ENCODE measurements at regions not wholly inside any gene's neighbourhood (a gene's known extent, or its start where the extent isn't known, plus 50 kb on each side); places are given as distances from the start of the nearest gene placed in this dataset.
"Not testable (repeated sequence)": the region's sequence is repeated elsewhere in the genome, so short reads cannot be mapped to it uniquely, and the experiment has no call there.

DNA sequence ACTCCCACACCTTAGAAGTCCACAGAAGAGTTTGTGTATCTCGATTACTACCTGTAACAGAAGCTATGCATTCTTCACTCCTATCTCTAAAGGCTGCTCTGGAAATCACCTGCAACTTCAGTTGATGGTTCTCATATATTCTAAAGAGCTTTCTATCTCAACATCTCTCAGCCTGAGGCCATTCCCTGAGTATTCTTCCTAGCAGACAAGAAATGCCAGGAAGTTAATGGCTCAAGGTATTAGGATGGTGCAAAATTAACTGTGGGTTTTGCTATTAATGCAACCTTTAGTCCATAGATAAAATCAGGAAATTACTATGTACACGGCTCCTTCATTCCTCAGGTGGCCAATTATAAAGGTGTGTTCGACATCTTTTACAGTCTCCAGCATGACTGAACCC lies 290.1 kb downstream of the ZNF716 start:
- H3K36me3 Mint-ChIP-seq (ENCODE audit: low read depth); DNase-seq; ATAC-seq; H3K27me3 Mint-ChIP-seq (ENCODE audit: low read depth); H3K27ac Mint-ChIP-seq; H3K4me1 Mint-ChIP-seq (ENCODE audit: low read depth); H3K4me3 Mint-ChIP-seq; CTCF ChIA-PET; POLR2A ChIA-PET: not testable (repeated sequence)
- peaks cover 12% of the 10 kb centered on the region for H3K9me3 Mint-ChIP-seq (ENCODE audit: insufficient read depth)

DNA sequence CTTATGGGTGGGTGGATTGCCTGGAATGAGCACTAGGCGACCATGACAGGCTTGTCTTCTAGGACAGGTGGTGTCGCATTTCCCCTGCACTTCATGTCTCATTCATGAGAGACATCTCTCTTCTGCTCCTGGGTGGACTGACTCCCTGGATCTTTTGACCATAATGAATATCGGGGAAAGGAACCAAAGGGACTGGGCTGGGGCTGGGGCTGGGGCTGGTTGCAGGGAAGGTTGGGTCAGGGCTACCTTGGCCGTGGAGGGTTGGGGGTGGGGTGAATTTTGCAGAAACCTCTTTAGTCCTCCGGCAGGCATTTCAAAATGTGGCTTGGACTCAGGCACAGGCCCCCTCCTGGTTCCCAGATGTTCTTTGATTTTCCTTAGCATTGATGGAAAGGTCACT lies 319.2 kb downstream of the ZNF716 start:
- no peaks in the 10 kb centered on the region for H3K36me3 Mint-ChIP-seq (ENCODE audit: low read depth)
- ChIA-PET CTCF (no interaction called here), POLR2A (no interaction called here)
- no peaks in the 10 kb centered on the region for H3K4me1 Mint-ChIP-seq (ENCODE audit: low read depth)
- no peak overlapping the region for H3K27ac Mint-ChIP-seq
- no peak for DNase-seq
- H3K4me3 Mint-ChIP-seq = no peak overlapping the region
- peaks cover 27% of the 10 kb centered on the region for H3K9me3 Mint-ChIP-seq (ENCODE audit: insufficient read depth)
- ATAC-seq = no peak
- H3K27me3 Mint-ChIP-seq (ENCODE audit: low read depth) = no peaks in the 10 kb centered on the region

DNA sequence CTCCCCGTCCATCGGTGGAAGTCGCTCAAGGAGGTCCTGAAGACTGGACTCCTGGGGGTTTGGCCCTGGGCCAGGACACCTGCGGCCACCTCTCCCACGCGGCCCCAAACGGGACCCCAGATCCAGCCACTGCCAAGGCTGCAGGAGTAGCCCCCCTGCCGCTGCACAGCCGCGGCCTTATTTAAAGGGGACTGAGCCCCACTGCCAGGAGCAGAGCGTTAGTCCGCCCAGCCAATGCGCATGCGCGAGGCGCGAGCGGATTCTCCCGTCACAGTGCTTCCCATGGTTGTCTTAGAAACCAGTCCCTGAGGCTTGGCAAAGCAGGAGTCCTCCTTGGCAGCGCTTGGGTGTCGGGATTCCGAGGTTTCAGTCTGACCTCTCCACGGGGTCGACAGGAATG lies 320.0 kb downstream of the ZNF716 start:
- H3K4me3 Mint-ChIP-seq = no peak overlapping the region
- ATAC-seq (no peak), DNase-seq (no peak)
- H3K9me3 Mint-ChIP-seq (ENCODE audit: insufficient read depth) = peaks cover 27% of the 10 kb centered on the region
- no peaks in the 10 kb centered on the region for H3K4me1 Mint-ChIP-seq (ENCODE audit: low read depth)
- POLR2A ChIA-PET = no interaction called here
- H3K36me3 Mint-ChIP-seq (ENCODE audit: low read depth) = peaks cover under 1% of the 10 kb centered on the region
- CTCF ChIA-PET = no interaction called here
- no peaks in the 10 kb centered on the region for H3K27me3 Mint-ChIP-seq (ENCODE audit: low read depth)
- H3K27ac Mint-ChIP-seq = no peak overlapping the region

DNA sequence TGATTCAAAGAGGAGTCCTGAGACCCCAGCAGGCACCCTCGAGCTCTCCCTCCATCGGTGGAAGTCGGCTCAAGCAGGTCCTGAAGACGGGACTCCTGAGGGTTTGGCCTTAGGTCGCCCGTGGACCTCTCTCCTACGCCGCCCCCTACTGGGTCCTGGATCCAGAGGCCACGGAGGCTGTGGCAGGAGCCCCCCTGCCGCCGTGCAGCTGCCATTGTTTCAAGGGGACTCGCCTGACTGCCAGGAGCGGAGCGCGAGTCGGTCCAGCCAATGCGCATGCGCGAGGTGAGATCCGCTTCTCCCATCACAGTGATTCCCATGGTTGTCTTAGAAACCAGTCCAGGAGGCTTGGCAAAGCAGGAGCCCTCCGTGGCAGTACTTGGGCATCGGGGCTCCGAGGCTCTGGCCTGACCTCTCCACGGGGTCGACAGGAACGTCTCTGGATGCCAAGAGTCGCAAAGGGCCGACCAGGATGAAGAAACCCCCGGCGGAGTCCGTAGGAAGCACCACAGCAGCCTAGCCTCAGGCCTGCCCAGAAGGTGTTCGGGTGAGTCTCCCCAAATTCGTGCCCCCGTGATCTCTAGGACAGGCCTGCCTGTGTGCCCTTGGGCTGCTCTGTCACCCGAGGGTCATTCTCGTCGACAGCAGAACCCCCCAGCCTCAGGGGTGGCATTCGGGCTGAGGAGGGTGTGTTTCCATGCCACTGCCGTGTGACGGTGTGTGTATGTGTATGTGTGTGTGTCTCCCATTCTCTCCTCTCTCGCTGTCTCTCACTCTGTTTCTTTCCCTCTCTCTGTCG lies 322.3 kb downstream of the ZNF716 start:
- DNase-seq = no peak
- no peak overlapping the region for H3K27ac Mint-ChIP-seq
- H3K9me3 Mint-ChIP-seq (ENCODE audit: insufficient read depth) = peaks cover 35% of the 10 kb centered on the region
- H3K36me3 Mint-ChIP-seq (ENCODE audit: low read depth) = peaks cover 5% of the 10 kb centered on the region
- no peak overlapping the region for H3K4me3 Mint-ChIP-seq
- CTCF ChIA-PET = no interaction called here
- no peaks in the 10 kb centered on the region for H3K4me1 Mint-ChIP-seq (ENCODE audit: low read depth)
- POLR2A ChIA-PET = no interaction called here
- ATAC-seq = no peak
- no peaks in the 10 kb centered on the region for H3K27me3 Mint-ChIP-seq (ENCODE audit: low read depth)

DNA sequence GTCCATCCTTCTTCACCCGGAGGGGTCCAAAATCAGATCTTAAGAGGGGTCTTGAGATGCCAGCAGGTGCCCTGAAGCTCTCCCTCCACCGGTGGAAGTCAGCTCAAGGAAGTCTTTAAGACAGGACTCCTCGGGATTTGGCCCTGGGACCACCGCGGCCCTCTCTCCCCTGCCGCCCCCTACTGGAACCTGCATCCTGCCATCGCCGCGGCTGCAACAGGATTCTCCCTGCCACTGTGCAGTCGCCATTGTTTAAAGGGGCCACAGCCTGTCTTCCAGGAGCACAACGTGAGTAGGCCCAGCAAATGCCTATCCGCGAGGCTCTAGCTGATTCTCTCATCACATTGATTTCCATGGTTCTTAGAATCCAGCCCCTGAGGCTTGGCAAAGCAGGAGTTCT lies 324.3 kb downstream of the ZNF716 start:
- no peak for ATAC-seq

DNA sequence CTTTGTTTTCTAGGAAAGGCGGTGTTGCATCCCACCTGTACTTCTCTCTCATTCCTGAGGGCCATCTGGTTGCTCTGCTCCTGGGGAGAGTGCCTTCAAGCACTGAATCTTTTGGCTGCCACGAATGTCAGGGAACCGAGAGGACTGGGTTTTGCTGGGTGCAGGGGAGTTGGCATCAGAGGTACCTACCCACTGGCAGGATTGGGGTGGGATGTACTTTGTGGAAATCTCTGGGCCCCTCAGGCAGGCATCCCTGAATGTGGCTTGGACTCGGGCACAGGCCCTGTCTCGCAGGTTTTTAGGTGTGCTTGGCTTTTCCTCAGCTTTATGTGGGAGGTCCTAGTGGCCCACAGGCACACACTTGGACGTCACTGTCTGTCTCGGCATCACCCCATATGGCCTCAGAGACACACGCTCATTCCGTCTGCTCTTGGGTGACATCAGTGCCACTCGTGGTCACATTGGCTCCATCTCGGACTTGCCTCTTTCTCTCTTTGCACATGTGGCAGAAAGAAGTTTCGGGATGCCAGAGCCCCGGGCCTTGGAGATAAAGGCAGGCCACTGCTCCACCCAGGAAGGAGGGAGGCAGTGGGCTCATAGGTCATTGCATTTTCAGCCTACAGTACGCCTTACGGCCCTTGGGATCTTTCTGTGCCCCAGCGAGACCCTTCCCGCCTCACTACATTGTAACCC lies 325.6 kb downstream of the ZNF716 start:
- H3K27ac Mint-ChIP-seq = no peak overlapping the region
- ChIA-PET POLR2A (no interaction called here), CTCF (no interaction called here)
- no peak for DNase-seq
- no peak for ATAC-seq
- peaks cover 30% of the 10 kb centered on the region for H3K9me3 Mint-ChIP-seq (ENCODE audit: insufficient read depth)
- H3K4me1 Mint-ChIP-seq (ENCODE audit: low read depth) = no peaks in the 10 kb centered on the region
- peaks cover 6% of the 10 kb centered on the region for H3K36me3 Mint-ChIP-seq (ENCODE audit: low read depth)
- H3K4me3 Mint-ChIP-seq = no peak overlapping the region
- no peaks in the 10 kb centered on the region for H3K27me3 Mint-ChIP-seq (ENCODE audit: low read depth)

More for the DNA sequence above, 324.3 kb downstream of the ZNF716 start:
- DNase-seq = no peak
- H3K4me3 Mint-ChIP-seq = no peak overlapping the region
- no peak overlapping the region for H3K27ac Mint-ChIP-seq
- CTCF ChIA-PET = no interaction called here
- POLR2A ChIA-PET = no interaction called here
- H3K27me3 Mint-ChIP-seq (ENCODE audit: low read depth) = no peaks in the 10 kb centered on the region
- H3K9me3 Mint-ChIP-seq (ENCODE audit: insufficient read depth) = peaks cover 31% of the 10 kb centered on the region
- H3K4me1 Mint-ChIP-seq (ENCODE audit: low read depth) = no peaks in the 10 kb centered on the region
- peaks cover 6% of the 10 kb centered on the region for H3K36me3 Mint-ChIP-seq (ENCODE audit: low read depth)

DNA sequence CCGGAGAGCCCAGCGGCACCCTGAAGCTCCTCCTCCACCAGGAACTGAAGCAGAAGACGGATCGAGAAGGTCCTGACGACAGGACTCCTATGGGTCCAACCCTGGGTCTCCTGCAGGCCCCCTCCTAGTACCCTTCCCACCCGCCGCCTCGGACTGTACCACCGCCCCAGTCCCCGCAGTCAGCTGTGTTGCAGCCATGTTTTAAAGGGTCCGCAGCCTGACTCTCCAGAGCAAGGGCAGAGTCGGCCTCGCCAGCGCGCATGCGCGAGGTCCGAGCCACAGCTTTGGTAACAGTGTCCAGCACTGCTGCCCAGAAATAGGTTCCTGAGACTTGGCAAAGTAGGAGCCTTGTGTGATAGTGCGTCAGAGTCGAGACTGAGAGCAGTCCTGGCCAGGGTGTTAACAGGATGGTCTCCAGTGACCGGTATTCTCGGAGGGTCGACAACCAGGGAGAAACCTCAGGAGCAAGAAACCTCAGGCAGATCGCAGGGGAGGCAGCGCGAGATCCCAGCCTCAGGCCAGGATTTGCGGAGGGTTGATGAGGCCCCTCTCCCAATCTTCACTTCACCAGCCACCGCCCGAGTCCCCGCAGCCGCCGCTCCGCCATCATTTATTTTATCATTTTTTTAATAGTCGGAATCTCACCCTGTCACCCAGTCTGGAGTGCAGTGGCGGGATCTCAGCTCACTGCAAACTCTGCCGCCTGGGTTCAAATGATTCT lies 326.3 kb downstream of the ZNF716 start:
- H3K4me3 Mint-ChIP-seq; POLR2A ChIA-PET; H3K27ac Mint-ChIP-seq; DNase-seq; ATAC-seq; CTCF ChIA-PET; H3K27me3 Mint-ChIP-seq (ENCODE audit: low read depth); H3K4me1 Mint-ChIP-seq (ENCODE audit: low read depth); H3K36me3 Mint-ChIP-seq (ENCODE audit: low read depth): not testable (repeated sequence)
- peaks cover 24% of the 10 kb centered on the region for H3K9me3 Mint-ChIP-seq (ENCODE audit: insufficient read depth)

DNA sequence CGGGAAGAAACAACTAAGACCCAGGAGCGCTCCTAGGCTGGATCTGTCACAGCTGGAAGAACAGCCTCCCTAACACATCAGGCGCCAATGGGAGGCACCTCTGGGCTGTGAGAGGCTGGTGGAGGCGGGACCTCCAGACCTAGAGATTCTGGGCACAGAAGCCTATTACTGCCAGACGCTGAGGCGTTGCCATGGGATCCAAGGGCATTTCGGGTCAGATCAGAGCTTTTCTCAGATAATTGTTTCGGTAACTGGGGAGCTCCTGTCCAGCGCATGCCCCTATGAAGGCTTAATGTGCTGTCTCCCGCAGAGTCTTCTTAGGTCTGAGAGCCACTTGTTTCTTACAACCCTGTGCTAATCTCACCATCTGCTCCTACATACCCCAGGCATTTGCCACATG lies 339.2 kb downstream of the ZNF716 start:
- ATAC-seq (no peak), DNase-seq (no peak)
- Mint-ChIP-seq H3K4me1 (ENCODE audit: low read depth) (no peaks in the 10 kb centered on the region), H3K27ac (no peak overlapping the region), H3K36me3 (ENCODE audit: low read depth) (no peaks in the 10 kb centered on the region), H3K27me3 (ENCODE audit: low read depth) (no peaks in the 10 kb centered on the region), H3K4me3 (no peak overlapping the region), H3K9me3 (ENCODE audit: insufficient read depth) (peaks cover 16% of the 10 kb centered on the region)
- ChIA-PET CTCF (no interaction called here), POLR2A (no interaction called here)

DNA sequence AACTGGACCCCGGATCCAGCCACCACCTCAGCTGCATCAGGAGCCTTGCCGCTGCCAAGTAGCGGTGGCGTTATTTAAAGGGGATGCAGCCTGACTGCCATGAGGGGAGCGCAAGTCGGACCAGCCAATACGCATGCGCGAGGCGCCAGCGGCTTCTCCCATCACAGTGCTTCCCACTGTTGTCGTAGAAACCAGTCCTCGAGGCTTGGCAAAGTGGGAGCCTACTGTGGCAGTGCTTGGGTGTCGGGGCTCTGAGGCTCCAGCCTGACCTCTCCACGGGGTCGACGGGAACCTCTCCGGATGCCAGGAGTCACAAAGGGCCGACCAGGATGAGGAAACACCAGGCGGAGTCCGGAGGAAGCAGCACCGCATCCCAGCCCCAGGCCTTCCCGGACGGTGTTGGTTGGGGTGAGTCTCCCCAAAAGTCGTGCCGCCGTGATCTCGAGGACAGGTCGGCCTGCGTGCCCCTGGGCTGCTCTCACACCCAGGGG lies 369.6 kb downstream of the ZNF716 start:
- H3K27me3 Mint-ChIP-seq (ENCODE audit: low read depth) = no peaks in the 10 kb centered on the region
- no peaks in the 10 kb centered on the region for H3K4me1 Mint-ChIP-seq (ENCODE audit: low read depth)
- ChIA-PET CTCF (no interaction called here), POLR2A (no interaction called here)
- no peak overlapping the region for H3K27ac Mint-ChIP-seq
- ATAC-seq = no peak
- no peak overlapping the region for H3K4me3 Mint-ChIP-seq
- peaks cover 2% of the 10 kb centered on the region for H3K36me3 Mint-ChIP-seq (ENCODE audit: low read depth)
- H3K9me3 Mint-ChIP-seq (ENCODE audit: insufficient read depth) = peaks cover 16% of the 10 kb centered on the region
- no peak for DNase-seq

DNA sequence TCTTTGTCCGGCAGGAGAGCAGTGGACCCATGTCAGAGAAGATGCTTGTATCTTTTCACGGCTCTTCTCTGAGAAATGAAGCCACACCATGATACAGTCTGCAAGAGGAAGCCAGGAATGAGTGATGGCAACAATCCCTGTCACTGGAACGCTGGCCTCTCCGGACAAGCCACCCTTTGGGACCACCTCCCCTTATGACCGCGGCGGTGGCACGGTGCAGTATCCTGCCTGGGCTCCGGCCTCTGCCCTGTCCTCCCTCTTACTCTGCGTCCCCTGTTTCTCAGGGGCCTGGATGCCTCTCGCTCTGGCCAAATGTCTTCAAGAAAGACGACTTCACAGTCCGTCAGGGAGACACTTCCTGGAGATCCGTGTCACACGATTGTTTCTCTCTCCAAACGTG lies 370.5 kb downstream of the ZNF716 start:
- Mint-ChIP-seq H3K4me1 (ENCODE audit: low read depth) (no peaks in the 10 kb centered on the region), H3K4me3 (no peak overlapping the region), H3K36me3 (ENCODE audit: low read depth) (peaks cover 2% of the 10 kb centered on the region), H3K9me3 (ENCODE audit: insufficient read depth) (peaks cover 16% of the 10 kb centered on the region), H3K27me3 (ENCODE audit: low read depth) (no peaks in the 10 kb centered on the region), H3K27ac (no peak overlapping the region)
- ChIA-PET POLR2A (no interaction called here), CTCF (no interaction called here)
- ATAC-seq = no peak
- no peak for DNase-seq

DNA sequence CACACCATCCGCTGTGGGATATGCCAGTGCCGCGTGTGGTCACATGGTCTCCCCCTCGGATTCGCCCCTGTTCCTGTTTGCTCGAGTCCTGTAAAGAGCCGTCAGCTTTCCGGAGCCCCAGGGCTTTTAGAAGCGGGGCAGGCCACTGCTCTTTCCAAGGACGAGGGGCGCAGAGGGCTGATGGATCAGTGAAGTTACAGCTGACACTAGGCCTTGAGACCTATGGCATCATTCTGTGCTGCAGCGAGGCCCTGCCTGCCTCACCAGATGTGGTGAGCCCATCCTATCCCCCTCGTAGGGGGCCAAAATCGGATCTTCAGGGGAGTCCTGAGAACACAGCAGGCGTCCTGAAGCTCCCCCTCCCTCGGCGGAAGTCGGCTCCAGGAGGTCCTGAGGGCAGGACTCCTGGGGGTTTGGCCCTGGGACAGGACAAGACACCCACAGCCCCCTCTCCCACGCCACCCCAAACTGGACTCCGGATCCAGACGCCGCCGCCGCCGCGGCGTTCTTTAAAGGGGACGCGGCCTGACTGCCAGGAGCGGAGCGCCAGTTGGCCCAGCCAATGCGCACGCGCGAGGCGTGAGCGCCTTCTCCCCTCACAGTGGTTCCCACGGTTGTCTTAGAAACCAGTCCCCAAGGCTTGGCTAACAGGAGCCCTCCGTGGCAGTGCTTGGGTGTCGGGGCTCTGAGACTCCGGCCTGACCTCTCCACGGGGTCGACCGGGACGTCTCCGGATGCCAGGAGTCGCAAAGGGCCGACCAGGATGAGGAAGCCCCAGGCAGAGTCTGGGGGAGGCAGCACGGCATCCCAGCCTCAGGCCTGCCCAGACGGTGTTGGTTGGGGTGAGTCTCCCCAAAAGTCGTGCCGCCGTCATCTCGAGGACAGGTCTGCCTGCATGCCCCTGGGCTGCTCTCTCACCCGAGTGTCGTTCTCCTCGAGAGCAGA lies 371.7 kb downstream of the ZNF716 start:
- Mint-ChIP-seq H3K9me3 (ENCODE audit: insufficient read depth) (peaks cover 16% of the 10 kb centered on the region), H3K4me3 (no peak overlapping the region), H3K27ac (no peak overlapping the region), H3K36me3 (ENCODE audit: low read depth) (peaks cover 2% of the 10 kb centered on the region), H3K4me1 (ENCODE audit: low read depth) (no peaks in the 10 kb centered on the region), H3K27me3 (ENCODE audit: low read depth) (no peaks in the 10 kb centered on the region)
- DNase-seq = no peak
- CTCF ChIA-PET = no interaction called here
- POLR2A ChIA-PET = no interaction called here
- ATAC-seq = no peak
